GM19240 (cell line): ENCODE measurements at regions not wholly inside any gene's neighbourhood (a gene's known extent, or its start where the extent isn't known, plus 50 kb on each side); places are given as distances from the start of the nearest gene placed in this dataset.

Experiments used
- DNase-seq: peaks from one replicate; pipeline ENCODE4 v3.0.0; 2011; ENCODE audit warnings: low spot score; ENCODE audit not compliant: insufficient read length

DNA sequence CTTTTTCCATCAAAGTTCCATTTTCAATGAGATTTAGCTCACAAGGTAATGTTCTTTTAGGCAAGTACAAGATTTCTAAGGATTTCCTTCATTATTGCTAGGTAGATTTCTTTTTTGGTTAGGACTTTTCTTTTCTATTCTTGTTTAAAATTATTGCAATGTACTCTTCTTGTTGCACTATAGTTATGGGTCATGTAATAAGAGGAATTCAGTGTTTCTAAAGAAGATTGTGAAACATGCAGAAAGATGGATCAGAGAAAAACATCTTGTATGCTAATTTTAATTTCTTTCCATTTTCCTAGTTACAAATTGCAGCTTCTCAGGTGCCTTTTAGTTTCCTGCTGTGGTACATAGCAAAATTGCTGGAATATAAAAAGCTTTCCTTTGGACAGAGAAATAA is 56.1 kb downstream of the BTG1 start:
- no peak for DNase-seq

DNA sequence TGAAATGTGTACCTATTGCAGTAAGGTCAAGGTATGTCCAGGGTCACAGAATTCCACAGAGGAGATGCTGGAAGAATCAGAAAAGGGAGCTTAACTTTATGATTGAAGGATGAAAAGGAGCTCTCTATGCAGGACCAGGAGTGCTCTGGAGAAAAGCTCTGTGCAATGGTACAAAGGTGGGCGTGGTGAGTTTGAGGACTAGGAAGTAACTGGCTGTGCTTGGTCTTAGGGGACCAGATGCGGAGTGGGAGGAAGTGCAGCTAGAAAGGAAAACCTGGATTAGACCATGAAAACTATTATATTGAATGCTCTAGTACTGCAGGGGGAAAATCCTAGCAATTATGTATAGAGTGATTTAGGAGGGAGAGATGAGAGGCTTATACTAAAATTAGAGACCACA is 56.8 kb downstream of the BTG1 start:
- no peak for DNase-seq

DNA sequence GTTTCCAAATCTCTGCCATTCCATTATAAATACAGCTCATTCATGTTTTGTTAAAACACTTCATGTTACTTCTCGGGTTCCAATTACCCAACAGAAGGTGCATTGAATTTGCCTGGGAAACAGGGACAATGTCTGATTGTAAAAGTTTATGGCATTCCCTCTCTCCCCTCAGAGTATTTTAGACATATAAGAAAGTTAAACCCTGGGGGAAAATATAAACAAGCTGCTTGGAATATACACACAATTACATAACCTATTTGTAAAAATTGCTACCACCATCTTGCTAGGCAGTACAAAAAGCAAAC is 60.0 kb downstream of the BTG1 start:
- no peak for DNase-seq

DNA sequence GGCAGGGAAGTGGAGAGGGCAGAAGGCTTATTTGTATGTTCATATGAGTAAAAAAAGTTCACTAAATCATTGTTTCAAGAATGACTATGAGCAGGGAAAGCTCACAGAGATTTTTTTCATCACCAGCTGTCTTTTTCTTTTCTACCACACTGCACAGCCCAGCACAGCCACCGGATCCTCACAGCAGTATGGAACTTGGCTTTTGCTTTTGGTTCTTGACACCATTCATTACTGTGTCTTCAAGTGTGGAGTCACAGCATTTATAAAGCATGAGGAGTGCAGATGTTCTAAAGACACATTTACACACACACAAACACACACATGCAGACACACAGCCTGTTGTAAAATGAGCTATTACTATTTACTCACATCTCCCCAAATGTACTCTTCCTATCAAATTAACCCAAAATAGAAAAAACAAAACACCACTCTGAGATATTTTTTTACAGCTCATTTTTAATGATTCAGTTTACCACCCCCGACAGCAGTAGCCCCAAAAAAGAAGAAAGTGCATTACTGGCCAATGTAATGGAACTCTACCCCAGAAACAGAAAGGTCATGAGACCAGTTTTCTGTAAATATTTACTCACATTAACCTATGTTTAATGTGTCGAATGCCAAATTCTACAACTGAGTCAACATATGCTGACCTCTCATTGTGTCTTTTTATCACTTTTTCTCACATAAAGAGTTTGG is 60.5 kb downstream of the BTG1 start:
- no peak for DNase-seq

DNA sequence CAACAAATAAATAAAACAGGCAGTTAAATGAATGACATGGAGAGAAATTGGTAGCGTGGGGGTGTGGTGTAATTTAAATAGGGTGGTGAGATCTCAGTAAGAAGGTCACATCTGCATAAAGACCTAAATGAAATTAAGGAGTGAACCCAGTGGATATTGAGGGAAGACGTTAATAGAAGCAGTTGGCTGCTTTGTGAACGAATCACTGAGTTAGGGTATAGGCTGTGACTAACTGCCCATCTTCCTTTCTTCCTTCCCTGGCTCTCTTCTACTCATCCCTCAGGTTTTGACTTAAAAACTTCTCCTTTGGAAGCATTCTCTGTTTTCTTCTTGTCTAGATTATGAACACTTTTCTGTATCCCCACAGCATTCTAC is 64.7 kb downstream of the BTG1 start:
- DNase-seq: no peak

DNA sequence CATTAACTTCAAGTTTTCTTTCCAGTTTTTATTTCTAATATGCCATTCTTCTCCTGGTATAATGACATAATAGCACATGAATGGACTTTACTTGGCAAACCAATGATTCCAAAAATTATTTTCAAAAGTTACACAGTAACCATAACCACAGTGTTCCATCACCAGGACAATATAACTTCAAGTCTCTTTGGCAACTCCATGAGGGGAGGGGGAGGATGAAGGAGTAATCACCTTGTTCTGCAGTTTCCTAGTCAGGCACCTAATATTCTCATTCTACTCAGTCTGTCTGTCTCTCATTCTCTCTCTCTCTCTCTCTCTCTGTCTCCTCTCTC is 66.6 kb downstream of the BTG1 start:
- no peak for DNase-seq

DNA sequence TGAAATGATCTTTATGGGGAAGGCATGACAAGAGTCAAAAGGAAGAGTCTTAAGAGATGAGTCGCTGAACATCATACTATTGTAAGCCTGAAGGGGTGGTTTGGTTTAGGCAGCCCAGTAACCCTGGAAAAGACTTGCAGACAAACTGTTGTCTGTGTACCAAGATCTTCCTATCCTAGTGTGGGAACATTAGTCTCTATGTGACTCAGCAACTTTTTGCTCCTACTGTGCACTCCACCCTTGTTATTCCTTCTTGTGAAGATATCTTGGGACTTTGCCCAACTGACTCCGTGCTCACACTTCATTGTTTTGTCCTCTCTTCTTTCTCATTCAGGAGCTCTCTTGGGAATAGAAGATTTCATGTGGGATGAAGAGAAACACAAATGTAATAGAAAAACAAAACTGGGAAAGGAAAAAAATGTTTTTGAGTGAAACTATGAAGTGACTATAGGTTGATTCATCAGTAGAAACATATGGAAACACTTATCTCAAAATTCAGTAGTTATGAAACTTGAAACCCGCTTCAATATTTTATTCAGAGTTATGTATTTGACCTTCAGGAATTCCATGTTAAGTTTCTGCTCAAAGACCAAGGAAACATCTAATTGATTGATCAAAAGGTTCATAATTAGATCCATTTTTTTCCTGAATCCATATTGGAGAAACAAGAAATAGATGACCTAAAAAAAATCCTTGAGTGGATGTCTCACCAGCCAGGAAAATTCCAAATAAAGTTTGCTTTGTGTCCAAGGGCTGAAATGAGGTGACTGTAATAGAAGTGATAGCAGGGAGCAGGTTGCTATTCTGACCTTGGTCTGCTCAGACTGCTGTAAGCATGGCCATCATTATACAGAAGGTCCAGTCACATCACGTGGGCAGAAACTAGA is 67.2 kb downstream of the BTG1 start:
- no peak for DNase-seq

DNA sequence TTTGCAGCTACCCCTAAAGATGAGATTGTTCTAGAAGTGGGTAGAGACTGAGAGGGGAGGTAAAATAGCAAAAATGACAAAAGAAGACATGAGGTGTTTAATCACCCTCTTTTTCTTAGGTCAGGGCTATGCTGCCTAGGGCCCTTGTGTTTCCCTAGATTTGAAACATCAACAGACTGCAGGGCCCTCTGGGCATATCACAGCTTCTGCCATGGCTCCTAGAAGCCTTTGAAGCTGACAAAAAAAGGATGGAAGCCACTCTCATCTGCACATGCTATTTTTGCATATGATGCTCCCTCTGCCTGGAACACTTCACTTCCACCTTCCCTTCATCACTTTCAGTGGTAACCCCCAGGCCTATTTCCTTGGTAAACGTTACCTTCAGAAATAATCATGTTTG is 68.1 kb downstream of the BTG1 start:
- DNase-seq: no peak

DNA sequence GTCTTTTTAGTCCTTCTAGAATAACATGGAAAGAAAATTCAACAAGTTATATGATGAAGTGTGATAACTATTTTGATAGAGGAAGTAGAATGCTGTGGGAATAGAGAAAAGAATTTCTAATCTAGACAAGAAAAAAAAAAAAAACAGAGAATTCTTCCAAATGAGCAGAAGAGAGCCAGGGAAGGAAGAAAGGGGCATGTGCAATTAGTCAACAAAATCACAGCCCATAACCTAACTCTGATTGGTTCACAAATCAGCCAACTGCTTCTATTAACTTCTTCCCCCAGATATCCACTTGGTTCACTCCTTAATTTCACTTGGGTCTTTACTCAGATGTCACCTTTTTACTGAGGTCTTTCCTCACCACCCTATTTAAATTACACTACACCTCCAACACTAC is 69.5 kb downstream of the BTG1 start:
- DNase-seq: no peak

DNA sequence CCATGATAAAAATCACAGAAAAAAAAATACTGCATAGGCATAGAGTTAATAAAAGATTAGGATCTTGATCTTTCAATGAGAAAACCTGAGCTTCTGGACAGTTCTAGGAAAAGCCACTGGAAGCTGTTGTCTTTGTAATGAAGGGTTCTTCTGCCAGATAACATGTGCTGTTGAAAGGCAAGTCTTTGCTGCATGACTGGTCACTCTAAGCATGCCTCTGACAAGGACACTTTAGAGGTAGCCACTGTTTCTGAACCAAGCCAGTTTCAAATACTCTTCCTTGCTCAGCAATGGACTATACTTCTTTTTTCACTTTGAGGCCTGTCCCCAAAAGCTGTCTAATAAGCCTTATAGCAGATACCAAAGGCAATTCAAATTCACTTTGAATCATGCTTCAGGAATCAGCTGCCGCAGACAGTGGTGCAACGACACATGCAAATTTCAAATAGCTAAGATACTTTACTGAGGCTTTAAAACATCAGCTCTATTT is 70.2 kb downstream of the BTG1 start:
- no peak for DNase-seq

DNA sequence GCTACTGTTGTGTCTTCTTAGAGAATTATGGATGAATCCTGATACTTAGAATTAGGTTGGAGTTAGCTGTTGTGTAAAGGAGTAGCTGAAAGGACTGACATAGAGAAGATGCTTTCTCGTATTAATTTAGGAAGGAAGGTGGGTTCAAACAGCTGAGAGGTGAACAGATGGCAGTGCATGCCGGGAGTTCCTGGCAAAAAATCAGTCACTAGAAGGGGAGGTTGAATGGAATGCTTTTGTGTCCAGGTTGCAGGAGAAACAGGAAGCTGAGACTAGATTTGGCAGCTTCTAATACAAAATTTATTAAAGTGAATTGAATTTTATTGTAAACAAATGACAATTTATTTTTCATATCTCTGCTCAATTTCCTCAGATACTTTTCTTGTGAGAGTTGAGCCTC is 70.8 kb downstream of the BTG1 start:
- no peak for DNase-seq

DNA sequence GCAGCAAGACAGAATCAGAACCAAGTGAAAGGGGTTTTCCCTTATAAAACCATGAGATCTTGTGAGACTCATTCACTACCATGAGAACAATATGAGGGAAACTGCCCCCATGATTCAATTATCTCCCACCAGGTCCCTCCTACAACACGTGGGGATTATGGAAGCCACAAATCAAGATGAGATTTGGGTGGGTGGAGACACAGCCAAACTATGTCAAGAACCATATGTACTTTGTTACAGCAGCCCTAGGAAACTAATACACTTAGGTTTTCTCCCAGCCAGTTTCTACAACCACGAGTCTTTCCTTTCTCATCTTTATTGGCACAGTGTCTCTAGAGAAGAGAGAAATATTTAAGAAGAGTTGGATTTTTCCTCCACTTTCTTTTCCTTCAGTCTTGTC is 72.6 kb downstream of the BTG1 start:
- no peak for DNase-seq

DNA sequence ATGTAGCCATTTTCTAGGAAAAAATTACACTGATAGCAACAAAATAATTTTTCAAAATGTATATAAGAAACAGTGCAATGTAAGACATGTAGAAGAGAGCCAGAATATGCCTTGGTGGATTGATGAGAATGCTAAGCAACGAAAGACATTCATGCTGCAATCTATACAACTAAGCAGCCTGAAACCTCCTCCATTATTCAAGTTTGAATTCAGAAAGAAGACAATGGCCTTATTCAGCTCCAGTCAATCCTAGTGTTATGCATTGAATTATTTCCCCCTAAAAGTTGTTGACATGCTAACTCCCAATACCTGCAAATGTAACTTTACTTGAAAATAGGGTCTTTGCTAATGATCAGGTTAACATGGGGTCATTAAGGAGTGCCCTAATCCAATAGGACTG is 73.5 kb downstream of the BTG1 start:
- no peak for DNase-seq

DNA sequence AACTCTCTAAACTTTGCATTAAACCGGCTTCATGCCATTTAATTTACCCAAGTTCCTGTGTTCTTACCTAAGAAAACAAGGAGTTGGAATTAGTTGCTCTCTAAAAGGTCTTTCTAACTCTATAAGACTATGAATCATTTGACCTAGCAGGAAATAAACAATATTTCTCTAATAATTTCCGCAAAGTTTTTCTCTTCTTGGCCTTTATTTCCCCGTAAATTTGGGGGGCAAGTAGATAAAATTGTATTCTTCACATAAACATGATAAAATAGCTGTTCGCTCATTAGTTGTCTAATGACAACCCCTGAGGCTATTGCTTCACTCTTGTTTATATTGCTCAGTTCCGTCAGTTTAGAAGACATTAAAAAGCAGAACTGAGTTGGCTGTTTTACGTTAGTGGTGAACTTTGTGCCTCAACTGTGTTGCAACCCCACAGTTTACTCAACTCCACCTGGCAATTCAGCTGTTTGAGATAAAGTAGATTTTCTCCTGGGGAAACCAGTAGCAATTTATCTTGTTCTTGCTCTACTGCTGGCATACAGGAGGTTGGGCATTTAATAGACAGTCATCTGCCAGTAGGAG is 74.7 kb downstream of the BTG1 start:
- no peak for DNase-seq

DNA sequence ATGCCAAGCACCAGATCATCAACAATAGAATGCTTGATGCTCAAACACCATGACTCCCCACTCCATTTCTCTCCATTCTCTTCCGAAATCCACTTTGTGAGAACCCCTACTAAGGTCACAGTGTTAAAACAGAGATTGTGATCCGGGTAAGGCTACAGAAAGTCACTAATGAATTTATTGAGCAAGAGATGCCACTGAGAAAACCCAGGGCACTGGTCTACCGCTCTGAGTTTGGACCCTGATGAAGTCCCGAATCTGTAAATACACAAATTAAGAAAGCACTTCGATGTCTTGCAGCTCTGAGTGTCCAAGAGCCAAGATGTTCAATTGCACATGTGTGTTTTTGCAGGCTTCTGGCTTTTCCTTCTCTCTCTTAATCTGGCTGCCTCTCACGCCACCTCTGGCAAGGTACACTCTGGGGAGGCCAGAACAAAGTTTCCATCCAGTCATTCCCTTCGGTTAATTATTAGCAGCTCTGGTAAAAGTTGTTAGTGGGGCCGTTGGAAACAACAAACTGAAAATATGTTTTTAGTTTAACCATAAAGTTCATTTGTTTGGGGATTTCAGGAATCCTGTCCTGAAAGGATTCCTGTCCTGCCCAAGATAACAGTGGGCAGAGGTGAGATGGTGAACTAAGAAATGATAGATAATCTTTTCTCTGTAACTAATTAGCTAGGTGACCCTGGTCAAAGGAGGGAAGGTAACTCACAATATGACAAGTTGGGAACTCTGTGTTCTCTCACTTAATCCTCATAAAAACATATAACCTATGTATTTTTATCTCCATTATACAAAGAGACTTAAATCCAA is 75.4 kb downstream of the BTG1 start:
- no peak for DNase-seq

DNA sequence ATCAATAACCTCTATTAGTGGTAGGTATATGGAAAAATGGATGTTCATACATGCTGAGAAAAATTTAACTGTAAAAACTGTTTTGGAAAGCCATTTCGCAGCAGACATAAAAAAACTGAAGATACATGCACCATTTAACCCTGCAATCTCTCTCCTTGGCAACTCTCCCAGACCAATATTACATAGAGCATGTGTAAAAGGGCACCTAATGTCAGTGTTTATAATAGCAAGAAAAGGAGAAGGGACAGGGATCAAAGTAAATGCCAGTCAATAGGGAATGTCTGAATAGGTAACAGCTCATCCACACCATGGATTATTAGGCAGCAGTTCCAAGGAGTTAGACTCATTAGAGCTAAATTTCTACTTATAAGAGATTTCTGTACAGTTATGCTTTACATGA is 77.2 kb downstream of the BTG1 start:
- no peak for DNase-seq

DNA sequence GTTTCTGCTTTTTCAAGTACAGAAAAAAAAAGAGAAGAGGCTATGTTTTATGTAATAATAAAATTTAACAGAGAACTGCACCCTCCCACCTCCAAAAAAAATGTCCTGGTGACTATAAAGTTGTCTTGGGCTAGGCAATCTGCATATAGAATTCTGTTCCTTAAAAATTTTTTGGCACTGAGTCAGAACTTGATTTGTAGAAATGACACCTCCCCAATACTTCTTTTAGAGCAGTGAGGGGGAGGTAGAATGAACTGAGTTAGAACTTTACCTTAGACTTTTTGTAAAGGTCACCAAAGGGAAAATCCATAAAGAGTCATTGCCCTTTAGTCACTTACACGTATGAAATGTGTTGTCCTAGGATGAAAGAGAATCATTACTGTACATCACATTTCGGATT is 80.0 kb downstream of the BTG1 start:
- DNase-seq: no peak

DNA sequence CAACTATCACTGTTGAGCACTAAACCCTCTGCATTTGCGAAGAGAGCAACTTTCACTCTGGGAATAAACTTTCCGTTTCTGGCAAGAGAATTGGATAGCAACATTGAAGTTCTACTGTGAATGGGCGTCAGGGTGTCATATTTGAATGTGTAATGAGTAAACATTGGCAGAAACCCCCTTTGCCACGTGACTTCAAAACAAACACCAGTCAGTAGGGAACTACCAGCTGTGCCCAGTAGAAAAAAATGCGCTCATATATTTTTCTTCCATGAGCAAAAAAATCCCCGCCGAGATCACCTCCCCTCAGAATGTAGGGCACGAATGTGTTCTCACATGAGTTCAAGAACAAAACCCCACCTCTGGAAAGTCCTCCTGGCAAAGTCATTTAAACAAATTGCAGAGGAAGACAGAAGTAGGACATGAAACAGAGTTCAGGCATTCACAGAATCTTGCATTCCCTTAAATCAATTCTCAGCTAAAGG is 80.6 kb downstream of the BTG1 start:
- no peak for DNase-seq

DNA sequence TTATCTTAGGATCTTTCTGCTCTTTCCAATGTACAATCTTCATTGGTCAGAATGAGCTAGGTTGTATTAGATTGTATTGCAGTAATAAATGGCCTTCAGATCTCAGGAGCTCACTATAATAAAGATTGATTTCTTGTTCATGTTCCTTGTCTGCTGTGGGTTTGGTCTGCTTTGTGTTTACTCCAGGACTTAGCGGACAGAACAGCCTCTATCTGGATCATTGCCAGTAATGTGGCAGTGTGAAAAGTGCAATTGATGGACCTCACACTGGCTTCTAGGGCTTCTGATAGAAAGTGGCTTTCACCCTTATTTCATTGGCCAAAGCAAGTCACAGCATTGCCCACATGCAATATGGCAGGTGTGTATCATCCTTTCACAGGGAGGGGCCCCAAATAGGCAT is 81.2 kb downstream of the BTG1 start:
- no peak for DNase-seq

DNA sequence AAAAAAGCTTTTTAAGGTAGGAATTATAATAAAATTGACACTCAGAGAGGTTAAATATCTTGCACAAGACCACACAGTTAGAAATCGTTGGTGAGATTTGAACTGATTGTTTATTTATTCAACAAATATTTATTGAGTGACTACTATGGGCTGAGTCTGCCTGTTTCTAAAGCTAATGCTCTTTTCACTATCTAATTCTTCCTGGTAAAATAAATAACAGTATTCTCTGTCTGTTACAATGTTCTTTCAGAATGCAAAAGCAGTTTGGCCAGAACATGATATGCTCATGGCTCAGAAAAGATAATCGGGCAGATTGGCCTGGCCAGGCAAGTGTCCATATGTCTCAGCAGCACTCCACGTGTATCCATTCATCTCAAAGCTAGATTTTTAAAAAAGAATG is 82.0 kb downstream of the BTG1 start:
- no peak for DNase-seq

DNA sequence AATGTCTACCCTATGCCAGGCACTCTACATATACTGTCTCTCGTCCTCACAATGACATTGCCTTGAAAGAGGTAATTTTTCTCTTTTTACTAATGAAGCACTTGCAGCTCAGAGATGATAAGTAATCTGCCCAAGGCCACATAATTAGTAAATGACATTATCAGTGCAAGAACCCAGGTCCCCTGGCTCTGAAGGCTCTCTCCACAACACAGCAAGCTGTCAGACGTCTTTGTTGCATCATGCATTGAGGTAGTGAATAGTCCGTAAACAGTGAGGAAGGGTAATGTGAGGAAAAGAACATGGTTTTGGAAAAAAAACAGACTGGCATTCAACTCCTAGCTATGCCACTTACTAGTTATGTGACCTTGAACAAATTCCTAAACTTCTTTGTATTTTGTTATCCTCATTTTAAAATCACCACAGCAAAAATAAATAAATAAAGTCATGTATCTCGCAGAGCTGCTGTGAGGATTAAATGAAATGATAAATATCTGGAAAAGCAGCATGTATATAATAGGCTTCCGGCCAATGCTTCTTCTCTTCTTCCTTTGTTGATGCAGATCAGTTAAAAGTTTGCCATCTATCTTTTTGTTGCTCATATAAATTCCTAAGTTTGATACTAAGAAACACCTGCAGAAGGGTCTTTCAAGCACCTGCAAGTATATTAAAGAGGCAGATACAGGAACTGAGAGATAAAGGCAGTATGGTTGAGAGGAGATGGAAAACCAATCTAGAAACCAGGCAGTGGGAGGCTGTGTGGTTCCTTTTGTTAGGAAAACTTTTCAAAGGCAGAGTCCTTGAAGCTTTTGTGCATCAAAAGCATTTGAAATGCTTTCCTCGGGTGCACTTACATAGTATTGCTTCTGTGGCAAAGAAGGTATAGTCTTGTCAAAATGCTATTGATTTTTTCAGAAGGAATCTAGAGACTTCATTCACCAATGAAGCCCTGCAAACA is 82.8 kb downstream of the BTG1 start:
- no peak for DNase-seq
